GM23248 (cell line): ENCODE measurements at regions not wholly inside any gene's neighbourhood (a gene's known extent, or its start where the extent isn't known, plus 50 kb on each side); places are given as distances from the start of the nearest gene placed in this dataset.

Experiments
- DNase-seq: peaks from one replicate; pipeline ENCODE4 v3.0.0-alpha.2; 2015
- H2AFZ ChIP-seq: fragments of 200-600 bp; sonication (generic); 2 replicates; pipeline ENCODE4 v1.6.1; 2016; ENCODE audit warnings: antibody characterized with exemption
- H3F3A ChIP-seq: fragments of 200-600 bp; sonication (generic); 2 replicates; pipeline ENCODE4 v1.6.1; 2016; ENCODE audit warnings: mild to moderate bottlenecking, antibody characterized with exemption, mixed run types; ENCODE audit not compliant: insufficient read depth
- H3K27ac ChIP-seq: fragments of 200-600 bp; sonication (generic); 2 replicates; pipeline ENCODE4 v1.5.1; 2016; ENCODE audit warnings: mild to moderate bottlenecking
- H3K27me3 ChIP-seq: fragments of 200-600 bp; sonication (generic); replicated peaks from 2 replicates; pipeline ENCODE4 v1.6.1; 2016; ENCODE audit warnings: mild to moderate bottlenecking; ENCODE audit not compliant: insufficient read depth
- H3K36me3 ChIP-seq: fragments of 200-600 bp; sonication (generic); 2 replicates; pipeline ENCODE4 v1.6.1; 2016; ENCODE audit warnings: low read depth, mild to moderate bottlenecking
- H3K4me1 ChIP-seq: fragments of 200-600 bp; sonication (generic); 2 replicates; pipeline ENCODE4 v1.6.1; 2016; ENCODE audit warnings: mild to moderate bottlenecking; ENCODE audit not compliant: insufficient read depth
- H3K4me2 ChIP-seq: fragments of 200-600 bp; sonication (generic); one replicate; pipeline ENCODE4 v1.6.1; 2016; ENCODE audit warnings: mild to moderate bottlenecking; ENCODE audit not compliant: unreplicated experiment
- H3K4me3 ChIP-seq: fragments of 200-600 bp; sonication (generic); 2 replicates; pipeline ENCODE4 v1.5.1; 2016; ENCODE audit warnings: mild to moderate bottlenecking
- H3K79me2 ChIP-seq: fragments of 200-600 bp; sonication (generic); 2 replicates; pipeline ENCODE4 v1.6.1; 2016; ENCODE audit warnings: mild to moderate bottlenecking; ENCODE audit not compliant: insufficient read depth
- H3K9ac ChIP-seq: fragments of 200-600 bp; sonication (generic); 2 replicates; pipeline ENCODE4 v1.6.1; 2016; ENCODE audit warnings: mild to moderate bottlenecking
- H3K9me2 ChIP-seq: fragments of 200-600 bp; sonication (generic); 2 replicates; pipeline ENCODE4 v1.6.1; 2016; ENCODE audit warnings: mixed run types, mild to moderate bottlenecking, moderate library complexity; ENCODE audit not compliant: insufficient read depth
- H3K9me3 ChIP-seq: fragments of 200-600 bp; sonication (generic); one replicate; pipeline ENCODE4 v1.6.1; 2017; ENCODE audit warnings: low read depth
- H4K20me1 ChIP-seq: fragments of 200-600 bp; sonication (generic); 2 replicates; pipeline ENCODE4 v1.6.0; 2016; ENCODE audit not compliant: insufficient read depth
- EZH2 ChIP-seq: fragments of 200-600 bp; sonication (generic); IDR thresholded peaks from 2 replicates; pipeline ENCODE4 v1.6.1; 2018; ENCODE audit warnings: antibody characterized with exemption, mild to moderate bottlenecking; ENCODE audit not compliant: insufficient read depth, poor library complexity, severe bottlenecking
- EZH2phosphoT487 ChIP-seq: fragments of 200-600 bp; sonication (generic); IDR thresholded peaks from 2 replicates; pipeline ENCODE4 v1.6.1; 2018; ENCODE audit warnings: antibody characterized with exemption, moderate library complexity, mild to moderate bottlenecking, low read depth; ENCODE audit not compliant: insufficient read depth
- WGBS, 2 experiments: methylation state at CpG; one replicate each; pipeline ENCODE4 v1.1.6; 2015 to 2017; ENCODE audit warnings: low lambda C conversion rate in 2 of 2, low coverage in 1 of 2; ENCODE audit errors: missing lambda C conversion rate in 2 of 2; 5-methylcytosine and 5-hydroxymethylcytosine counted together
- in situ Hi-C: fragments of 300-500 bp; cut with MboI; formaldehyde crosslinking; loops from 2 replicates; pipeline ENCODE4 v1.15.0; 2020

- no peak overlapping the region for H2AFZ ChIP-seq
- H3K79me2 ChIP-seq, result no peaks in the 10 kb centered on the region
- H3K4me2 ChIP-seq, result no peak overlapping the region
- no peaks in the 10 kb centered on the region for H3K36me3 ChIP-seq
- no peak overlapping the region for H3K9ac ChIP-seq
- H3K9me2 ChIP-seq, result no peaks in the 10 kb centered on the region
- no peaks in the 10 kb centered on the region for H3K9me3 ChIP-seq
- in situ Hi-C loops, result no loop called here
- no peak for TF ChIP-seq EZH2
- no peak for TF ChIP-seq EZH2phosphoT487
- no peaks in the 10 kb centered on the region for H3F3A ChIP-seq
- 77% methylated on average over 17 of the region's 17 CpGs for WGBS, 2 experiments
- no peak overlapping the region for H3K27ac ChIP-seq
- H3K4me1 ChIP-seq, result no peaks in the 10 kb centered on the region
- no peak for DNase-seq
- H3K27me3 ChIP-seq, result no peaks in the 10 kb centered on the region
- H4K20me1 ChIP-seq, result no peaks in the 10 kb centered on the region
- no peak overlapping the region for H3K4me3 ChIP-seq
Measured at GRCh38 chr2:425947-426346, 138.1 kb upstream of the ALKAL2 start.

DNA sequence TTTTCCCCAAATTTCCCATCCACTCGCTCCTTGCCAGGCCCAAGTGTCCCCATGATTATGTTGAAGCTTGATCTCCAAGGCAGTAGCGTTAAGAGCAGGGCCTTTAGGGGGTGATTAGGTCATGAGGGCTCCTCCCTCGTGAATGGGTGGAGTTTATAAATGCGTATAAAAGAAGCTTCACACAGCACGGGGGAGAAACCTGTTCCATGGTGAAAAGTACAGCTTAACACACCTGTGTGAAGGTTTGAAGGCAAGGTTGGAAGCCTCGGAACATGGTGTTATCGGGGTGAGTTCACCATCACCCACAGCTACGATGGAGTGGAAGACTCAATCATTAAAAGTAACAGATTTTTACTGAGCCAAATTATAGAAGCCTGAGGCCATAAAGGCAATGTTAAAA lies 137.4 kb upstream of the ALKAL2 start:
- TF ChIP-seq EZH2, result no peak
- no peak for TF ChIP-seq EZH2phosphoT487
- Histone ChIP-seq H3K9me2 (no peaks in the 10 kb centered on the region), H3K79me2 (no peaks in the 10 kb centered on the region), H3K4me2 (no peak overlapping the region), H3K4me1 (no peaks in the 10 kb centered on the region), H3F3A (no peaks in the 10 kb centered on the region), H2AFZ (no peak overlapping the region), H3K9ac (no peak overlapping the region), H3K27ac (no peak overlapping the region), H3K9me3 (no peaks in the 10 kb centered on the region), H3K4me3 (no peak overlapping the region), H3K36me3 (no peaks in the 10 kb centered on the region), H4K20me1 (no peaks in the 10 kb centered on the region), H3K27me3 (no peaks in the 10 kb centered on the region)
- DNase-seq, result no peak
- 54 to 57% methylated on average over 8 of the region's 8 CpGs for WGBS, 2 experiments
- in situ Hi-C loops, result no loop called here

GRCh38 chr2:424306-425171 lies 136.6 kb upstream of the ALKAL2 start:
- TF ChIP-seq EZH2, result no peak
- in situ Hi-C loops, result no loop called here
- no peak for DNase-seq
- Histone ChIP-seq H3K9ac (no peak overlapping the region), H3F3A (no peaks in the 10 kb centered on the region), H2AFZ (no peak overlapping the region), H4K20me1 (no peaks in the 10 kb centered on the region), H3K9me3 (no peaks in the 10 kb centered on the region), H3K27ac (no peak overlapping the region), H3K4me1 (no peaks in the 10 kb centered on the region), H3K36me3 (no peaks in the 10 kb centered on the region), H3K9me2 (no peaks in the 10 kb centered on the region), H3K4me3 (no peak overlapping the region), H3K27me3 (no peaks in the 10 kb centered on the region), H3K4me2 (no peak overlapping the region), H3K79me2 (no peaks in the 10 kb centered on the region)
- 59 to 66% methylated on average over 19 to 20 of the region's 20 CpGs for WGBS, 2 experiments

- Histone ChIP-seq H3K9me2 (no peaks in the 10 kb centered on the region), H3K4me3 (no peak overlapping the region), H3K27ac (no peak overlapping the region), H3K9me3 (no peaks in the 10 kb centered on the region), H3K9ac (no peak overlapping the region), H3K79me2 (no peaks in the 10 kb centered on the region), H3K36me3 (no peaks in the 10 kb centered on the region), H3K4me1 (no peaks in the 10 kb centered on the region), H4K20me1 (no peaks in the 10 kb centered on the region), H3K4me2 (no peak overlapping the region), H2AFZ (no peak overlapping the region), H3K27me3 (no peaks in the 10 kb centered on the region), H3F3A (no peaks in the 10 kb centered on the region)
- in situ Hi-C loops, result no loop called here
- WGBS, 2 experiments, result 41 to 44% methylated on average over 10 of the region's 10 CpGs
- TF ChIP-seq EZH2phosphoT487, result no peak
- DNase-seq, result no peak
Measured at GRCh38 chr2:423479-423878, 135.6 kb upstream of the ALKAL2 start.
